ENCODE measurements at regions not wholly inside any gene's neighbourhood (a gene's known extent, or its start where the extent isn't known, plus 50 kb on each side); places are given as distances from the start of the nearest gene placed in this dataset.

DNA sequence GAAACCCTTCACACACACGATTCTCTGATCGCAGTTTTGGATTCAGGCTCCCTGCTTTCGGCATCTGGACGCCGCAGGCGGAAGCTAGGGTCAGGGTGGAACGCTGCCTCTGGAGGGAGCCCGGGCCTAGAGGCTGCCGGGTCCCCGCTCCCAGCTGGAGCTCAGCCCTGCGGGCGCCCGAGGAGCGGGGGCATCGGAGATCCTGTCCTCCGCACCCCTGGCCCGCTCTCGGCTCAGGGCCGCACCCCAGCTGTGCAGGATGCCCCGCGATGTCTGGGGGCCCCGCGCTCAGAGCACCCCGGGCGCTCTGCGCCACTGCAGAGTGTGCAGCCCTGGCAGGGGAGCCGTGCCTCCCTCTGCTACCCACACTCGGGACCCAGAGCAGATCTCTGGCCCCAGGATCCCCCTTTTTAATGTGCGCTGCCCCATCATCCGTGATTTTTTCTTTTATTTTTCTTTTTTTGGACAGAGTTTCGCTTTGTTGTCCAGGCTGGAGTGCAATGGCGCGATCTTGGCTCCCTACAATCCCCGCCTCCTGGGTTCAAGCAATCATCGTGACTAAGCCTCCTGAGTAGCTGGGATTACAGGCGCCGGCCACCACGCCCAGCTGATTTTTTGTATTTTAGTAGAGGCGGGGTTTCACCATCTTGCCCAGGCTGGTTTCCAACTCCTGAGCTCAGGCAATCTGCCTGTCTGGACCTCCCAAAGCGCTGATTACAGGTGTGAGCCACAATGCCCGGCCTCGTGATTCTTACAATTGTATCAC lies 54.8 kb upstream of the TUBA3E start:
- ChIA-PET POLR2A (interaction anchor here (0.6 kb wide), 1 partner anchor 13 kb away, joined by 5 read pairs; no protein-coding TSS in a partner anchor), CTCF (no interaction called here)
- peak overlapping the region; percentile 38 to 61 for H3K4me3 ChIP-seq (ENCODE audit: low read depth in 2 of 2, low read length in 2 of 2)
- H3K27ac ChIP-seq (ENCODE audit: low read length): no peak overlapping the region
- intact Hi-C loops (cut with micrococcal nuclease; ENCODE audit: unreplicated experiment) (no loop called here), in situ Hi-C loops (cut with HindIII; ENCODE audit: low pct_unique_long_range_greater_than_20kb, low sequenced_read_pairs) (no loop called here)
- no peak for TF ChIP-seq POLR2AphosphoS5 (IDR thresholded peaks at IDR 0.05; ENCODE audit: low read depth, low read length)
- TF ChIP-seq, protein P1, sequence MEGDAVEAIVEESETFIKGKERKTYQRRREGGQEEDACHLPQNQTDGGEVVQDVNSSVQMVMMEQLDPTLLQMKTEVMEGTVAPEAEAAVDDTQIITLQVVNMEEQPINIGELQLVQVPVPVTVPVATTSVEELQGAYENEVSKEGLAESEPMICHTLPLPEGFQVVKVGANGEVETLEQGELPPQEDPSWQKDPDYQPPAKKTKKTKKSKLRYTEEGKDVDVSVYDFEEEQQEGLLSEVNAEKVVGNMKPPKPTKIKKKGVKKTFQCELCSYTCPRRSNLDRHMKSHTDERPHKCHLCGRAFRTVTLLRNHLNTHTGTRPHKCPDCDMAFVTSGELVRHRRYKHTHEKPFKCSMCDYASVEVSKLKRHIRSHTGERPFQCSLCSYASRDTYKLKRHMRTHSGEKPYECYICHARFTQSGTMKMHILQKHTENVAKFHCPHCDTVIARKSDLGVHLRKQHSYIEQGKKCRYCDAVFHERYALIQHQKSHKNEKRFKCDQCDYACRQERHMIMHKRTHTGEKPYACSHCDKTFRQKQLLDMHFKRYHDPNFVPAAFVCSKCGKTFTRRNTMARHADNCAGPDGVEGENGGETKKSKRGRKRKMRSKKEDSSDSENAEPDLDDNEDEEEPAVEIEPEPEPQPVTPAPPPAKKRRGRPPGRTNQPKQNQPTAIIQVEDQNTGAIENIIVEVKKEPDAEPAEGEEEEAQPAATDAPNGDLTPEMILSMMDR (IDR thresholded peaks at IDR 0.05): peak; percentile 24; the same call in 1 of the 2 replicates
- no peak for TF ChIP-seq TCF7L2 (IDR thresholded peaks at IDR 0.05; ENCODE audit: low read depth, low read length)
- no peaks in the 10 kb centered on the region for H3K9me3 ChIP-seq (ENCODE audit: control insufficient read depth, insufficient read depth, low read depth, low read length)
- DNase-seq (ENCODE audit: low read depth, low spot score): no peak
- no peaks in the 10 kb centered on the region for H3K27me3 ChIP-seq (ENCODE audit: control insufficient read depth, insufficient read depth, low read length)
- no peaks in the 10 kb centered on the region for H3K4me1 ChIP-seq (ENCODE audit: control insufficient read depth, insufficient read depth, low read length)
- no peaks in the 10 kb centered on the region for H3K36me3 ChIP-seq (ENCODE audit: control insufficient read depth, insufficient read depth, low read length)
- no TSS peak for BruUV-seq (replicated peaks)
- ATAC-seq: peak; percentile 90

DNA sequence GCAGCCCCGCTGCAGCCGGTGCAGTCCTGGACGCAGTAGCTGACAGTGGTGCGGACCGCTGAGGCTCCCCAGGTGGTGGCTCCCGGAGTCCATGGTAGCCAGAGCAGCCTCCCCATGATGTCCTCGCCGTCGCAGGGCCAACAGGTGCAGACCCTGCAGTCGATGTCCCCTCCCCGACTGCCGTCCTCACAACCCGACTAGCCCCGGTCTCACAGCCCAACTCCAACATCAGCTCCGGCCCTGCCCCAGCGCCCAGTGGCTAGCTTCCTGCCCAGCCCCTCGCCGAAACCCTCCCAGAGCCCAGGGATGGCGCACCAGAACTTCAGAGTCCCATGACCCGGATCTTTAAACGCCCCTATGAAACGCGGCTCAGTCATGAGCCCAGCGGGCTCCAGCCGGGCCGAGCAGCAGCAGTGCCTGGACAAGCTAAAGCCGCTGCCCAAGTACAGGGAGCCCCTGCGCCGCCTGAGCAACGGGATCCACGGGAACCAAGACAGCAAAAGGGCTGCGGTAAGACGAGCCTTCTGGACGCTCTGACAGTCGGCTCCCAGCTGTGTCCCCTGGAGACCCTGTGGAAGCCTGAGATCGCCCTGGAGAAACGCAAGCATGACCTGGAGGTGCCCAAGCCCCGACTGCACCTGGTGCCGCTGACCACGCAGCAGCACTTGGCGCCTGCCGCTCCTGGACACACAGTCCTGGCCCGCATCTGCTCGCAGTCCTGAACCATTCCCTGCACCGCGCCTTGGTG lies 53.8 kb upstream of the TUBA3E start:
- peak; percentile 80 for ATAC-seq
- no peak overlapping the region for H3K27ac ChIP-seq (ENCODE audit: low read length)
- intact Hi-C loops (cut with micrococcal nuclease; ENCODE audit: unreplicated experiment): no loop called here
- no peaks in the 10 kb centered on the region for H3K27me3 ChIP-seq (ENCODE audit: control insufficient read depth, insufficient read depth, low read length)
- in situ Hi-C loops (cut with HindIII; ENCODE audit: low pct_unique_long_range_greater_than_20kb, low sequenced_read_pairs): no loop called here
- no peaks in the 10 kb centered on the region for H3K36me3 ChIP-seq (ENCODE audit: control insufficient read depth, insufficient read depth, low read length)
- TF ChIP-seq, protein P1 (IDR thresholded peaks at IDR 0.05): no peak
- TF ChIP-seq, protein P2, sequence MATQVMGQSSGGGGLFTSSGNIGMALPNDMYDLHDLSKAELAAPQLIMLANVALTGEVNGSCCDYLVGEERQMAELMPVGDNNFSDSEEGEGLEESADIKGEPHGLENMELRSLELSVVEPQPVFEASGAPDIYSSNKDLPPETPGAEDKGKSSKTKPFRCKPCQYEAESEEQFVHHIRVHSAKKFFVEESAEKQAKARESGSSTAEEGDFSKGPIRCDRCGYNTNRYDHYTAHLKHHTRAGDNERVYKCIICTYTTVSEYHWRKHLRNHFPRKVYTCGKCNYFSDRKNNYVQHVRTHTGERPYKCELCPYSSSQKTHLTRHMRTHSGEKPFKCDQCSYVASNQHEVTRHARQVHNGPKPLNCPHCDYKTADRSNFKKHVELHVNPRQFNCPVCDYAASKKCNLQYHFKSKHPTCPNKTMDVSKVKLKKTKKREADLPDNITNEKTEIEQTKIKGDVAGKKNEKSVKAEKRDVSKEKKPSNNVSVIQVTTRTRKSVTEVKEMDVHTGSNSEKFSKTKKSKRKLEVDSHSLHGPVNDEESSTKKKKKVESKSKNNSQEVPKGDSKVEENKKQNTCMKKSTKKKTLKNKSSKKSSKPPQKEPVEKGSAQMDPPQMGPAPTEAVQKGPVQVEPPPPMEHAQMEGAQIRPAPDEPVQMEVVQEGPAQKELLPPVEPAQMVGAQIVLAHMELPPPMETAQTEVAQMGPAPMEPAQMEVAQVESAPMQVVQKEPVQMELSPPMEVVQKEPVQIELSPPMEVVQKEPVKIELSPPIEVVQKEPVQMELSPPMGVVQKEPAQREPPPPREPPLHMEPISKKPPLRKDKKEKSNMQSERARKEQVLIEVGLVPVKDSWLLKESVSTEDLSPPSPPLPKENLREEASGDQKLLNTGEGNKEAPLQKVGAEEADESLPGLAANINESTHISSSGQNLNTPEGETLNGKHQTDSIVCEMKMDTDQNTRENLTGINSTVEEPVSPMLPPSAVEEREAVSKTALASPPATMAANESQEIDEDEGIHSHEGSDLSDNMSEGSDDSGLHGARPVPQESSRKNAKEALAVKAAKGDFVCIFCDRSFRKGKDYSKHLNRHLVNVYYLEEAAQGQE (IDR thresholded peaks at IDR 0.05; ENCODE audit: insufficient read depth in 1 of 2, low read depth in 2 of 2, low read length in 1 of 2): no peak
- peak overlapping the region; percentile 38 to 61 for H3K4me3 ChIP-seq (ENCODE audit: low read depth in 2 of 2, low read length in 2 of 2)
- DNase-seq (ENCODE audit: low read depth, low spot score): no peak
- H3K9me3 ChIP-seq (ENCODE audit: control insufficient read depth, insufficient read depth, low read depth, low read length): no peaks in the 10 kb centered on the region
- CTCF ChIA-PET: no interaction called here
- POLR2A ChIA-PET: interaction anchor here (0.6 to 0.7 kb wide), 2 partner anchors 10 to 59 kb away, joined by 3 read pairs; no protein-coding TSS in a partner anchor
- BruUV-seq (replicated peaks): no TSS peak
- no peaks in the 10 kb centered on the region for H3K4me1 ChIP-seq (ENCODE audit: control insufficient read depth, insufficient read depth, low read length)

Measured in Panc1 (cell line).